Activated naive CD4-positive, alpha-beta T cell treated with anti-CD3 and anti-CD28 coated beads, Interleukin-2, amount 10 ng/mL, durations not matched to agents 7 days and 5 days (primary cell): ENCODE measurements at regions not wholly inside any gene's neighbourhood (a gene's known extent, or its start where the extent isn't known, plus 50 kb on each side); places are given as distances from the start of the nearest gene placed in this dataset.

ENCODE experiments used
- CTCF ChIA-PET: fragments of 350-600 bp; sonication (Branson Sonifier 250); formaldehyde crosslinking; loops from one replicate; lab custom pipeline; 2021; ENCODE audit warnings: antibody characterized with exemption; lab: Charles Lee
- DNase-seq: peaks from one replicate; pipeline ENCODE4 v3.0.0-alpha.2; 2020
- H3K27ac Mint-ChIP-seq: one replicate; pipeline ENCODE4 v1.8.0; 2021; ENCODE audit warnings: mild to moderate bottlenecking, moderate library complexity, mixed read lengths
- H3K27me3 Mint-ChIP-seq: one replicate; pipeline ENCODE4 v1.8.0; 2021; ENCODE audit warnings: mild to moderate bottlenecking, mixed read lengths
- H3K36me3 Mint-ChIP-seq: one replicate; pipeline ENCODE4 v1.8.0; 2021; ENCODE audit warnings: mixed read lengths
- H3K4me1 Mint-ChIP-seq: one replicate; pipeline ENCODE4 v1.8.0; 2021; ENCODE audit warnings: mixed read lengths
- H3K4me3 Mint-ChIP-seq: one replicate; pipeline ENCODE4 v1.8.0; 2021; ENCODE audit warnings: mild to moderate bottlenecking, moderate library complexity, mixed read lengths
- H3K9me3 Mint-ChIP-seq: one replicate; pipeline ENCODE4 v1.8.0; 2021; ENCODE audit warnings: mixed read lengths

- CTCF ChIA-PET = interaction anchor here (0.9 to 2.2 kb wide), 2 partner anchors 42 to 884 kb away, joined by 4 to 8 read pairs; no protein-coding TSS in a partner anchor
- no peak for DNase-seq
- no peak overlapping the region for H3K27ac Mint-ChIP-seq
- no peaks in the 10 kb centered on the region for H3K9me3 Mint-ChIP-seq
- H3K36me3 Mint-ChIP-seq = no peaks in the 10 kb centered on the region
- H3K4me3 Mint-ChIP-seq = no peak overlapping the region
- no peaks in the 10 kb centered on the region for H3K4me1 Mint-ChIP-seq
- no peaks in the 10 kb centered on the region for H3K27me3 Mint-ChIP-seq
Observed at GRCh38 chr14:66401449-66402095, 84.6 kb upstream of the CCDC196 start.

- Mint-ChIP-seq H3K4me1 (no peaks in the 10 kb centered on the region), H3K4me3 (no peak overlapping the region), H3K36me3 (no peaks in the 10 kb centered on the region), H3K9me3 (no peaks in the 10 kb centered on the region), H3K27me3 (no peaks in the 10 kb centered on the region), H3K27ac (no peak overlapping the region)
- no peak for DNase-seq
- CTCF ChIA-PET = interaction anchor here (0.7 to 3.2 kb wide), 9 partner anchors 8 to 1087 kb away, joined by 3 to 37 read pairs (median 5); no protein-coding TSS in a partner anchor
Observed at GRCh38 chr14:66403183-66403582, 83.0 kb upstream of the CCDC196 start.

GRCh38 chr14:66404051-66404545 lies 82.1 kb upstream of the CCDC196 start:
- H3K27ac Mint-ChIP-seq = no peak overlapping the region
- CTCF ChIA-PET = interaction anchor here (1.0 to 3.2 kb wide), 5 partner anchors 9 to 45 kb away, joined by 3 to 37 read pairs (median 8); no protein-coding TSS in a partner anchor
- no peak for DNase-seq
- no peaks in the 10 kb centered on the region for H3K36me3 Mint-ChIP-seq
- H3K4me1 Mint-ChIP-seq = no peaks in the 10 kb centered on the region
- H3K9me3 Mint-ChIP-seq = no peaks in the 10 kb centered on the region
- H3K27me3 Mint-ChIP-seq = no peaks in the 10 kb centered on the region
- H3K4me3 Mint-ChIP-seq = no peak overlapping the region

GRCh38 chr14:66405158-66405557 lies 81.0 kb upstream of the CCDC196 start:
- CTCF ChIA-PET = interaction anchor here (0.9 to 3.2 kb wide), 3 partner anchors 10 to 46 kb away, joined by 4 to 37 read pairs (median 8); no protein-coding TSS in a partner anchor
- H3K36me3 Mint-ChIP-seq = no peaks in the 10 kb centered on the region
- H3K27ac Mint-ChIP-seq = no peak overlapping the region
- H3K4me1 Mint-ChIP-seq = no peaks in the 10 kb centered on the region
- no peaks in the 10 kb centered on the region for H3K27me3 Mint-ChIP-seq
- no peak for DNase-seq
- H3K4me3 Mint-ChIP-seq = no peak overlapping the region
- H3K9me3 Mint-ChIP-seq = no peaks in the 10 kb centered on the region

- H3K9me3 Mint-ChIP-seq = no peaks in the 10 kb centered on the region
- H3K4me1 Mint-ChIP-seq = no peaks in the 10 kb centered on the region
- CTCF ChIA-PET = no interaction called here
- no peaks in the 10 kb centered on the region for H3K27me3 Mint-ChIP-seq
- no peak for DNase-seq
- no peak overlapping the region for H3K4me3 Mint-ChIP-seq
- no peak overlapping the region for H3K27ac Mint-ChIP-seq
- no peaks in the 10 kb centered on the region for H3K36me3 Mint-ChIP-seq
Observed at GRCh38 chr14:66413901-66414300, 72.3 kb upstream of the CCDC196 start.

- DNase-seq = no peak
- CTCF ChIA-PET = no interaction called here
- H3K4me1 Mint-ChIP-seq = no peaks in the 10 kb centered on the region
- H3K27ac Mint-ChIP-seq = no peak overlapping the region
- H3K9me3 Mint-ChIP-seq = no peaks in the 10 kb centered on the region
- no peak overlapping the region for H3K4me3 Mint-ChIP-seq
- no peaks in the 10 kb centered on the region for H3K36me3 Mint-ChIP-seq
- H3K27me3 Mint-ChIP-seq = no peaks in the 10 kb centered on the region
Observed at GRCh38 chr14:66414511-66414910, 71.7 kb upstream of the CCDC196 start.

- H3K4me3 Mint-ChIP-seq = no peak overlapping the region
- CTCF ChIA-PET = no interaction called here
- no peaks in the 10 kb centered on the region for H3K9me3 Mint-ChIP-seq
Observed at GRCh38 chr14:66420251-66421006, 65.7 kb upstream of the CCDC196 start.

GRCh38 chr14:66421990-66422946 lies 63.9 kb upstream of the CCDC196 start:
- H3K9me3 Mint-ChIP-seq = no peaks in the 10 kb centered on the region
- no peak overlapping the region for H3K4me3 Mint-ChIP-seq
- CTCF ChIA-PET = no interaction called here
- DNase-seq = no peak
- H3K27me3 Mint-ChIP-seq = no peaks in the 10 kb centered on the region
- no peak overlapping the region for H3K27ac Mint-ChIP-seq
- H3K4me1 Mint-ChIP-seq = no peaks in the 10 kb centered on the region
- H3K36me3 Mint-ChIP-seq = no peaks in the 10 kb centered on the region

More at GRCh38 chr14:66420251-66421006, 65.7 kb upstream of the CCDC196 start:
- no peak for DNase-seq
- H3K36me3 Mint-ChIP-seq = no peaks in the 10 kb centered on the region
- H3K27me3 Mint-ChIP-seq = no peaks in the 10 kb centered on the region
- H3K4me1 Mint-ChIP-seq = no peaks in the 10 kb centered on the region
- H3K27ac Mint-ChIP-seq = no peak overlapping the region

GRCh38 chr14:66425402-66425801 lies 60.8 kb upstream of the CCDC196 start:
- H3K36me3 Mint-ChIP-seq = no peaks in the 10 kb centered on the region
- H3K9me3 Mint-ChIP-seq = no peaks in the 10 kb centered on the region
- no peak for DNase-seq
- no peak overlapping the region for H3K27ac Mint-ChIP-seq
- H3K4me1 Mint-ChIP-seq = no peaks in the 10 kb centered on the region
- CTCF ChIA-PET = no interaction called here
- H3K4me3 Mint-ChIP-seq = no peak overlapping the region
- no peaks in the 10 kb centered on the region for H3K27me3 Mint-ChIP-seq

- H3K4me1 Mint-ChIP-seq = no peaks in the 10 kb centered on the region
- no peaks in the 10 kb centered on the region for H3K27me3 Mint-ChIP-seq
- no peaks in the 10 kb centered on the region for H3K9me3 Mint-ChIP-seq
- H3K36me3 Mint-ChIP-seq = no peaks in the 10 kb centered on the region
- CTCF ChIA-PET = no interaction called here
- no peak overlapping the region for H3K4me3 Mint-ChIP-seq
- no peak overlapping the region for H3K27ac Mint-ChIP-seq
- no peak for DNase-seq
Observed at GRCh38 chr14:66426451-66426850, 59.7 kb upstream of the CCDC196 start.

- Mint-ChIP-seq H3K36me3 (no peaks in the 10 kb centered on the region), H3K4me1 (no peaks in the 10 kb centered on the region), H3K27ac (no peak overlapping the region), H3K4me3 (no peak overlapping the region), H3K9me3 (no peaks in the 10 kb centered on the region), H3K27me3 (no peaks in the 10 kb centered on the region)
- no peak for DNase-seq
- CTCF ChIA-PET = interaction anchor here (0.6 kb wide), 1 partner anchor 37 kb away, joined by 3 read pairs; no protein-coding TSS in a partner anchor
Observed at GRCh38 chr14:66432334-66432733, 53.8 kb upstream of the CCDC196 start.

- no peak overlapping the region for H3K27ac Mint-ChIP-seq
- CTCF ChIA-PET = no interaction called here
- no peak for DNase-seq
- no peaks in the 10 kb centered on the region for H3K27me3 Mint-ChIP-seq
- peaks cover 1% of the 10 kb centered on the region for H3K36me3 Mint-ChIP-seq
- peaks cover 4% of the 10 kb centered on the region for H3K9me3 Mint-ChIP-seq
- no peaks in the 10 kb centered on the region for H3K4me1 Mint-ChIP-seq
- no peak overlapping the region for H3K4me3 Mint-ChIP-seq
Observed at GRCh38 chr14:66434464-66434863, 51.7 kb upstream of the CCDC196 start.

GRCh38 chr14:66435683-66436082 lies 50.5 kb upstream of the CCDC196 start:
- H3K9me3 Mint-ChIP-seq = peaks cover 10% of the 10 kb centered on the region
- no peak for DNase-seq
- CTCF ChIA-PET = no interaction called here
- peaks cover 1% of the 10 kb centered on the region for H3K36me3 Mint-ChIP-seq
- H3K27me3 Mint-ChIP-seq = no peaks in the 10 kb centered on the region
- no peak overlapping the region for H3K4me3 Mint-ChIP-seq
- H3K27ac Mint-ChIP-seq = no peak overlapping the region
- H3K4me1 Mint-ChIP-seq = no peaks in the 10 kb centered on the region
